ENCODE measurements at regions not wholly inside any gene's neighbourhood (a gene's known extent, or its start where the extent isn't known, plus 50 kb on each side); places are given as distances from the start of the nearest gene placed in this dataset.
"Not testable (repeated sequence)": the region's sequence is repeated elsewhere in the genome, so short reads cannot be mapped to it uniquely, and the experiment has no call there.

DNA sequence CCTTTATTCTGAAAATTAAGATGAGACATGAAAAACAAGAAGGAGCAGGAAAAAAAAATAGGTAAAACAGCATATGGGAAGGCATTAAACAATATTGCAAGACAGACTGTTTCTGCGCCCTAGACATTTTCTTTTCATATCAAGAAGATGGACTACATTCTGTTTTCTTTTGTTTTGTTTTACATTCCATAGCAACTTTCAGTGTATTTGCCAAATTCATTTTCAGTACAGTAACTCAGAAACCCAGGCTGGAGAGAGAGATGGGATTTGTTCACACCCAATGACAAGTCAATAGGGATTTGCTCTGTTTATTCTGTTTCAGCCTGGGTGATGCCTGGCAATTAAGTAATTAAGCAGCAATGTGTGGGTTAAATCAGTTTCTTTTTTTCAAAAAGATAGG lies 892.8 kb upstream of the DIAPH2 start:
- no peak for DNase-seq

GRCh38 chrX:95797344-95797743 lies 887.3 kb upstream of the DIAPH2 start:
- no peak for DNase-seq

DNA sequence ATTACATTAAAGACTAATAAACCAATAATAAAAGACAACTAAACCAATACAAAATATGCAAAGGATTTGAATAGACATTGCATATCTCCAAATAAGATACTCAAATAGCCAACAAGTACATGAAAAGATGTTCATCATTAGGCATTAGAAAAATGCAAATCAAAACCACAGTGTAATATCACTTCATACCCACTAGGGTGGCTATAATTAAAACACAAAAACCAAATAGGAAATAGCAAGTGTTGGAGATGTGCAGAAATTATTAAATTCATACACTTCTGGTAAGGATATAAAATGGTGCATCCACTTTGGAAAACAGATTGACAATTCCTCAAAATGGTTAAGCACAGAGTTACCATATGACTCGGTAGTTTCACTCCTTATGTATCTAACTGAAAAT lies 860.8 kb upstream of the DIAPH2 start:
- DNase-seq = no peak

DNA sequence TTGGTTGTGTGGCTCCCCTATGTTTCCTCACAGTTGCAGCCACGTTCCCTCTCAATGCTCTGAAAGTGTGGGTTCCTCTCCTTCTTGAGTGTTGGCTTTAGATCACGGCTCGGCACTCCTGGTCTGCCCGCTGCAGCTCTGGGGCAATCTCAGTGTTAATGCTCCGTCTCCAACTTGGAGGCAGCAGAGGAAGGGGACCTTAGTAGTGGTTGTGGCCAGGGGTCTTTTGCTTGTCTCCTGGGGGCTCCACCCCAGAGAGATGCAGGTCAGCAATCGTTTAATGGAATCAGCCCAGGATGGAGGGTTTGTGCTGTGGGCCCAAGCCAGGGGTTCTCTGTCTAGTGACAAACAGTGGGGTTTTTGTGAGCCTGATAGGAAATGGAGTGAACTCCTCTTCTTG lies 849.4 kb upstream of the DIAPH2 start:
- DNase-seq = no peak

- DNase-seq = no peak
Measured at GRCh38 chrX:95836517-95836916, 848.1 kb upstream of the DIAPH2 start.

DNA sequence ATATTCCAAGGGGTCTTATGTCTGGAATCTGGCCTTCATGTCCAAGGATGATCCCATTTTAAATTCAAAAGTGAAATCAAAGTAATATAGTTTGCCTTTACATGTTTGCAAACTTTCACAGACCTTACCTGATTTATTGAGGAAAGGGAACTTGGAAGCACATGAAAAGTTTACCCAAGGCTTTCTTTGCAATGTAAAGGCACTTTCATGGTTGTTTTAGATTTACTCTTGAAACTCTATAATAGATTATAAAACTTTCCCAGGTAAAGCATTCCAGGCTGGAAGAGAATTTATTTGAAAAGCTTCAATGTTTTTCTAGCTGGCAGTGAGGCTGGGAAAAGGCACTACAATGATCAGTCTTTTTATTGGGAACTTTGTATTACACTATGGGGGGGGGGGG lies 842.8 kb upstream of the DIAPH2 start:
- DNase-seq = no peak

DNA sequence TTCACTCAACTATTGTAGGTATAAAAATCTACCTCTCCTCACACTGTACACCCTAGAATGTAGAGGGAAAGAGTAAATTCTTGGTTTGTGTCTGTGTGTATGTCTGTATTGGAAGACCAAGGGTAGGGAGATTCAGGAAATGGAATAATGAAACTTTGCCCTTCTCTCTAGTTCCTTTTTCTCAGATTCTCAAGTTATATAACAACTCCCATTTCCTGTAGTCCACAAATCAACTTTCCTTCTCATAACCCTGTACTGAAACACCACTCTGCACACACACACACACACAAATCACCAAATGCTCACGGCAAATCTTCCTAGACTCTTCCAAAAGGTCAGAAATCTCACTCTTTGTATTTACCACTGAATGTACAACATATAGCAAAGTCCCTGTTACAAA lies 824.5 kb upstream of the DIAPH2 start:
- no peak for DNase-seq

DNA sequence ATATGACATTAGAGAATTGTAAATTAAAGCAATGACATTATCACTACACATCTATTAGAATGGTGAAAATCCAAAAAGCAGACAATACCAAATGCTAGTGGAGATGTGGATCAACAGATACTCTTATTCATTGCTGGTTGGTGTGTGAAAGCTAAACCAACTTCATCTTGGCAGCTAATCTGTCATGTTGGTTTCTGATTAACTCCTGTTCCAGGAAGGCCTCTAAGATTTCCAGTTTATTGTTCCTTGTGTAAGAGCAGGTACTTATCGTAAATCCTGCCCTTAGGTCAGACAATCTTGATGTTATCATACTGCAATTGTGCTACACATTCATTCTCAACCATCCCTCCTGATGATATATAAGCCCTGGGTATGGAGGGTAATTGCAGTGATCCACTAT lies 809.0 kb upstream of the DIAPH2 start:
- DNase-seq = no peak

DNA sequence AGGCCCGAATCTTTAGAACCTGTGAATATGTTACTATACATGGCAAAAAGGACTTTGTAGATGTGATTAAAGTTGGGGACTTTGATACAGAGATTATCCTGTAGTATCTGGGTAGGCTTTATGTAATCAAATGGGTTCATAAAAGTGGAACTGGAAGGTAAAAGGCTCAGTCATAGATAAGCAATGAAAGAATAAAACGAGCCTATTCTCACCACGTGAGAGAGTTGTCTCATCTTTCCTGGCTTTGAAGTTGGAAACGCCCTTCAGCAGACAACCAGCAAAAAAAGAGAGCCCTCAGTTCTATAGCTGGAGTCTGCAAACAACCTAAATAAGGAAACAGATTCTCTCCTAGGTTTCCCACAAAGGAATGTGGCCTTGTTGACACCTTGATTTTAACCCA lies 805.8 kb upstream of the DIAPH2 start:
- no peak for DNase-seq

DNA sequence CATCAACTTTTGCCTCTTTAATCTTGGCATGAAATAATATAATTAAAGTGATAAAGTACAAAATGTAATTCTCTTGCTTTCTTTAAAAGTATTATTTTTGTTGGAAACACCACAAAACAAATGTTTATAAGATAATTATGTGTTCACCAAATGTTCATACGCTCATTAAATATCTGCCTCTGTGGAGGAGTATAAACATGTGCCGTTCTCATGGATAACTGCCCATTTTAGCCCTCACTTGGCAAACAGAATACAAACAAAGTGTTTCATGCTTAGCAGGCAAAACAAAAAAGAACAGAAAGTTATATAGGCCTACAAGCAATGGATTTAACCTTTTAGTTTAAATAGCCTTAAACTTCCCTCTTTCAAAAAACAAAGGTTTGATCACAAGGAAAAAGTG lies 800.5 kb upstream of the DIAPH2 start:
- DNase-seq = no peak

DNA sequence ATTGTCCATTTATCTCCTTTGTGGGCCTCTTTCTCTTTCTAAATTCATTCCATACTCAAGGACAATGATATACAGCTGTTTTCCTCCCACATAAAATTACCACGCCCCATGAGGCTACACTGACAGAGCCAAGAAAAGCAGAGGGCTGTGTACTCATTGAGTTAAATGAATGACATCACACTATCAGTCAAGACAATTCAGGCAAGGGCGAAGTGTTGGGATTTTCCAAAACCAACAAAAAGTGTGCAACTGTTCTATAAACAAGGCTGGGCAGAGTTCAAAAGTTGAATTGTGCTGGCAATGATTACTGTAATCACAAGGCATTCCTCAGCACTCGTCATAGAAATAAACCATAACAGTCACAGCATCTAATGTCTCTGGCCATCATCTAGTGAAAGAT lies 799.6 kb upstream of the DIAPH2 start:
- peak; percentile 3 for DNase-seq

GRCh38 chrX:95889279-95889678 lies 795.4 kb upstream of the DIAPH2 start:
- DNase-seq = no peak

DNA sequence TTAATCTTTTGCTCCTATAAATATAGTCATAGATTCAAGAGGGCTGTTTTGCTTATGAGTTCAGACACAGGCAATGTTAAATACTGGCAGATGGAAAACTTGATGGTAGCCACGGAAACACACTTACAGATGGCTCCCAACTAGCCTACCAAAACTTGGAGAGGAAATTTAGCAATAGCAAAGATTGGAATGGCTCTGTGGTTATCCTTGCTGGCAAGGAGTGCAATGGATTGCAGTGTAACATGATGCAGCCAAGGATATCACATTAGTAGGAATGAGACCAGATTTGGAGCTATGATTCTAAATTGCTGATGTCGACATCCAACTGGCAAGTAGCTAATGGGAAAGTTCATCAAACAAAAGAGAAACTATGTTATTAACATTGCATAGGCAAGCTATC lies 791.0 kb upstream of the DIAPH2 start:
- DNase-seq = no peak

DNA sequence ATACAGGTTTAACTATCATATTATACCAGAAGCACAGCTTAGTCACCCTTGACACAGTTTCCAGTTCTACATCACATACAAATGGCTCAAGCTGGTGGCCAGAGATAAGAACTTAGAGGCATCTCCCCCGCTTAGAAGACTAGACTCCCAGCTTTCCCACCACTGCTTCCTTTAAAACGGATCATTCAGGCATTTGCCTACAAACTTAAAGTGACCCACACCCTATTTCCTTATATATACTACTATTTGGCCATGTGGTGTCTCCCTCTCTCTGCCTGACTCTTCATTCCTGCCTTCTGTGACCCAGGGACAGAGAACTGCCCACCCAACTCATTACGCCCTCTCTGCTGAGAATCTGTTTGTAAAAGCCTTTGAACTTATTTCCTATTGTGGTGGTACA lies 781.2 kb upstream of the DIAPH2 start:
- DNase-seq = no peak

DNA sequence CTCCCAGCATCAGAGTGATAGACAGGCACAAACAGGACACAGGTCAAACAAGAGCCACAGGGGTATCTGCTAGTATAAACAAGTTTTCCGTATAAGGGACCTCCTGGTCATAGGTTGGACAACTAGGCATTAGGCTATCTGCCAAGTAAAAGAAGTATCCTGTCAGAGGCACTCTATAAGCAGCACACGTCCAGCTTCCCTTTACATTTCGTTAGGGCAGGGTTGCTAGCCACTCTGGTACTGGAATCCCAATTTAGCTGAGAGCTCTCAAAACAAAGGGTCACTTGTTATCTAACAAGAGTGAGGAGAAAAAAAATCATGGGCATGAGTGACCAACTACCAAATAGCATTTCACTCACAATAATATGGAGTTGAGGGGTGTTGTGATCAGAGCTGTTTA lies 780.7 kb upstream of the DIAPH2 start:
- no peak for DNase-seq

DNA sequence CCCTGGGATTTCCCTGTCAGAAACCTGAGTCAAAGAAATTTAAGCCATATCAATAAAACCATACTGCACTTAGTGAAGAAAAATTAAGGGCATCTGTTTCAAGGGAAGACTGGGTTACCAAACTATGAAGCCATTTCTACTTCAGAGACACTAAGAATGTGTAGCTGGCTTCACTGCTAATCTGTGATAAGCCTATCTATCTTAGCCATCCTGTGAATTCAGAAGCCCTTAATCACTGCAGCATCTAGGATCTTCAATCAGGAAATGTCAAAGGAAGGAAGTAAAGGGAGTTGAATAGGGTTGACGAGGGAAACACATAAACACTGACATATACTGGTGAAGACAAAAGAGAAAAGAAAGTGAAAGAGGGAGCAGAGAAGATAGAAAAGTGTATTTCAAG lies 777.6 kb upstream of the DIAPH2 start:
- DNase-seq = no peak

DNA sequence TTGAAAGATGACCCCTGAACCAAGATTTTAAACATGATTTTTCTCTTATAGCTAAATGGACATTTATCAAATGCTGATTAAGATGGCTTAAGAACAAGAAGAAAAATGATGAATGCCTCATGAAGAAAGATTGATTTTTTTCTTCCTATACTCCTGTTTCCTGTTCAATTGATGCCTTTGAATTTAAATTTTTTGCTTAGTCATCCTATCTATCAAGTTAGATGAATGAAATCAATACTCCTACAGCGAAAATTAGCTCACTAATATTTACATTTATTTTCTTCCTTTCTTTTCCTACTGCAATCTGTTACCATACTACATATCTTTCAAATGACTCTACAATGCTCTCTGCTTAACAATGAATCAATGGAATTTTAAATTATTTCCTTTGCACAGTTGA lies 773.6 kb upstream of the DIAPH2 start:
- no peak for DNase-seq

DNA sequence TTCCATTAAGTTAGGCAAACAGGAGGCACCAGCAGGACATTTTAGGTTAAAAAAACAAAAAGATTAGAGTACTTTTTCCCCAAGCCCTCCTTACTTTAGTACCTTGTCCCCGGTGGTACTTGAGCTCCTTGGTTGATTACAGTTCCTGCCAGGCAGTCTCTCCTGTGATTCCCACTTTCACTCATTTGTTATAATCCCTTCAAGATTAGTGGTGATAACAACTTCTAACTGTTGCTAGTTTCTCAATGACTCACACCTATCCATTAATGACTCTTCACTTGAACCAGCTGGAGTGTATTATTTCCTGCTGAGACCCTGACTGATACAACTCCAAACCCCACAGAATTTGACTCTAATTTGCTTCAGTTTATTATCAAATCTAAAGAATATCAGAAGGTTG lies 765.0 kb upstream of the DIAPH2 start:
- no peak for DNase-seq

- DNase-seq = no peak
Measured at GRCh38 chrX:95945528-95945927, 739.1 kb upstream of the DIAPH2 start.

DNA sequence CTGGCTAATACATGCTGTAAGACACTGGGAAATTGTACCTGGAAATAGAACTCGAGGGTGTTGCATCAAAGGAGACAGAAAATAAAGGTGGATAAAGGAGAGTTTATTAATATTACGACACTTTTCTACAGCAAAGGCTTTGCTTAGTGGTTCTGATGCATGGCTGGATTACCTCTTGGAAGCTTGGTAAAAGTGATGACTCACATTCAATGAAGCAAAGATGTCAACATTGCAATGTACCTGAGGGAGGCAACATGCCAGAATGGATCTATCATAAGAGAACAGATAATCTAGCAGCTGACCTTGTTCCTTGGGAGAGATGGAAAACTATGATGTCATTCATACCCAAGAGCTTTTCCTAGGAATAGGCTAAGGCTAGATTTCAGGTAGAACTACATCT lies 735.1 kb upstream of the DIAPH2 start:
- no peak for DNase-seq

DNA sequence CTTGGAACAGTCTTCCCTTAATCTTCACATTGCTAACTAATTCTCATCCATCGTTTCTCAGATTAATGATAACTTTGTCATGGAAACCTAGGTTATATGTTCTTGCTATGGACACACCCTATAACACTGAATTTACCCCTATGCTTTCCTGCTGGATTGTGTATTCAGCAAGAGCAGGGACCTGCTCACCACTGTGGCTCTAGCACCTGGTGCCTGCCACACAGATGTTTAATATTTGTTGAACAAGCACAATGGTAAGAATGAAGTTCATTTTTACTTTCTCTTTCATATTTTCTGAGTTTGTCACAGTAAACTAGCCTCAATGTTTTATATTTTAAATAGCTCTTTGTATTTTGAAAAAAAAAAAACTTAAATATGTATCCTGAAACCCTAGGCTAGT lies 734.0 kb upstream of the DIAPH2 start:
- no peak for DNase-seq

- DNase-seq = peak; percentile 14
Measured at GRCh38 chrX:95953564-95953963, 731.1 kb upstream of the DIAPH2 start.

DNA sequence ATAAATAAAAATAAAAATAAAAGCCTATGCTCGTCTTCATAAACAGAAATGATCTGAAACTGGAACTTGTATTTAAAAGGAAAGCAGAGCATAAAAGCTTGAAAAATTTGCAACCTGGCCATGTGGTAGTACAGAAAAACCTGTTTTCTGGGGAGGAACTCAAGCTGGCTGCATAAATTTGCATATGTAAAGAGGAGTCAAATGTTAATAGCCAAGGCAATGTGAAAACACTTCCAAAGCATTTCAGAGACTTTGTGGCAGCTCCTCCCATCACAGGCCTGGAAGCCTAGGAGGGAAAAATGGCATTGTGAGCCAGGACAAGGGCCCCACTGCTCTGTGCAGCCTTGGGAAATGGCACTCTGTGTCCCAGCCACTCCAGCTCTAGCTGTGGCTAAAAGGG lies 727.9 kb upstream of the DIAPH2 start:
- DNase-seq = no peak

- DNase-seq = not testable (repeated sequence)
Measured at GRCh38 chrX:95973456-95974095, 711.1 kb upstream of the DIAPH2 start.

GRCh38 chrX:95974096-95974470 lies 710.6 kb upstream of the DIAPH2 start:
- DNase-seq = no peak

Measured in renal pelvis (tissue), 1 donor.